ENCODE measurements at regions not wholly inside any gene's neighbourhood (a gene's known extent, or its start where the extent isn't known, plus 50 kb on each side); places are given as distances from the start of the nearest gene placed in this dataset.

GRCh38 chr11:76257074-76257719 lies 50.9 kb upstream of the WNT11 start (continued):
- TF ChIP-seq IRF5 (IDR thresholded peaks at IDR 0.05; ENCODE audit: borderline replicate concordance) (no peak), ASH2L (IDR thresholded peaks at IDR 0.05; ENCODE audit: borderline replicate concordance, low read depth) (no peak), GABPA (IDR thresholded peaks at IDR 0.05; ENCODE audit: low read depth) (no peak)

GRCh38 chr11:76256448-76256847 lies 50.1 kb upstream of the WNT11 start:
- Histone ChIP-seq H3K36me3 (ENCODE audit: control insufficient read depth in 2 of 2, insufficient read depth in 2 of 2, low read length in 1 of 2) (no peaks in the 10 kb centered on the region), H3K4me3 (no peak overlapping the region), H3K27me3 (replicated peaks in 1 of 2; ENCODE audit: control insufficient read depth in 2 of 2, insufficient read depth in 2 of 2, low read length in 1 of 2) (peaks cover 7 to 12% of the 10 kb centered on the region in 2 experiments), H3K9ac (ENCODE audit: control insufficient read depth, insufficient read depth, low read length) (no peak overlapping the region), H3K27ac (ENCODE audit: control insufficient read depth, insufficient read depth) (no peak overlapping the region), H2AFZ (ENCODE audit: control insufficient read depth, low read depth, low read length) (no peak overlapping the region), H3K79me2 (ENCODE audit: control insufficient read depth, insufficient read depth, low read length) (no peaks in the 10 kb centered on the region), H3K4me2 (ENCODE audit: control insufficient read depth, insufficient read depth) (no peak overlapping the region), H4K20me1 (ENCODE audit: control insufficient read depth, insufficient read depth) (no peaks in the 10 kb centered on the region), H3K4me1 (ENCODE audit: control insufficient read depth, insufficient read depth, low read length) (no peaks in the 10 kb centered on the region), H3K9me3 (replicated peaks; ENCODE audit: control insufficient read depth, insufficient read depth, low read length) (peaks cover 1% of the 10 kb centered on the region; the same call in 2 of the 3 replicates)
- CTCF ChIA-PET: no interaction called here
- intact Hi-C loops (cut with micrococcal nuclease; ENCODE audit: unreplicated experiment) (no loop called here), in situ Hi-C loops (cut with MboI) (no loop called here)
- no TSS peak for BruUV-seq (replicated peaks)
- no peak for DNase-seq (ENCODE audit: low read depth, low spot score)
- 62% methylated on average over 14 of the region's 14 CpGs for WGBS (ENCODE audit: insufficient coverage, insufficient replicate concordance, low lambda C conversion rate, missing lambda C conversion rate)
- no peak for FAIRE-seq
- SMC1A ChIA-PET (ENCODE audit: uncharacterized antibody, unreplicated experiment): no interaction called here
- ATAC-seq: no peak
- TF ChIP-seq JUND (IDR thresholded peaks at IDR 0.05; ENCODE audit: low read depth, low read length) (no peak), EGR1 (IDR thresholded peaks at IDR 0.05; ENCODE audit: borderline replicate concordance in 1 of 2, low read depth in 2 of 2, low read length in 2 of 2) (no peak), FOS (IDR thresholded peaks at IDR 0.05; ENCODE audit: borderline replicate concordance, extremely low read depth, insufficient read length) (no peak)
- POLR2A ChIA-PET: no interaction called here
- RAD21 ChIA-PET (ENCODE audit: unreplicated experiment): interaction anchor here (2.2 kb wide), 1 partner anchor 47 kb away, joined by 5 read pairs; no protein-coding TSS in a partner anchor
